ENCODE measurements at regions not wholly inside any gene's neighbourhood (a gene's known extent, or its start where the extent isn't known, plus 50 kb on each side); places are given as distances from the start of the nearest gene placed in this dataset.

GRCh38 chr10:24041834-24042233 lies 167.1 kb upstream of the KIAA1217 start:
- no peak for DNase-seq

- no peak for DNase-seq
Measured at GRCh38 chr10:24042884-24043283, 166.1 kb upstream of the KIAA1217 start.

GRCh38 chr10:24046060-24046459 lies 162.9 kb upstream of the KIAA1217 start:
- DNase-seq, result no peak

- DNase-seq, result no peak
Measured at GRCh38 chr10:24047176-24047575, 161.8 kb upstream of the KIAA1217 start.

GRCh38 chr10:24054421-24054820 lies 154.5 kb upstream of the KIAA1217 start:
- no peak for DNase-seq

- no peak for DNase-seq
Measured at GRCh38 chr10:24080207-24080606, 128.7 kb upstream of the KIAA1217 start.

GRCh38 chr10:24086296-24087086 lies 122.4 kb upstream of the KIAA1217 start:
- DNase-seq, result no peak

- no peak for DNase-seq
Measured at GRCh38 chr10:24091256-24091655, 117.7 kb upstream of the KIAA1217 start.

GRCh38 chr10:24096281-24096680 lies 112.7 kb upstream of the KIAA1217 start:
- DNase-seq, result no peak

GRCh38 chr10:24097751-24098207 lies 111.2 kb upstream of the KIAA1217 start:
- no peak for DNase-seq

- no peak for DNase-seq
Measured at GRCh38 chr10:24104895-24105294, 104.0 kb upstream of the KIAA1217 start.

GRCh38 chr10:24113901-24114300 lies 95.0 kb upstream of the KIAA1217 start:
- DNase-seq, result no peak

GRCh38 chr10:24114556-24114955 lies 94.4 kb upstream of the KIAA1217 start:
- no peak for DNase-seq

- no peak for DNase-seq
Measured at GRCh38 chr10:24115403-24115802, 93.5 kb upstream of the KIAA1217 start.

- DNase-seq, result no peak
Measured at GRCh38 chr10:24118246-24118645, 90.7 kb upstream of the KIAA1217 start.

GRCh38 chr10:24119896-24120295 lies 89.0 kb upstream of the KIAA1217 start:
- DNase-seq, result no peak

GRCh38 chr10:24120646-24121045 lies 88.3 kb upstream of the KIAA1217 start:
- no peak for DNase-seq

- DNase-seq, result no peak
Measured at GRCh38 chr10:24127516-24127915, 81.4 kb upstream of the KIAA1217 start.

- no peak for DNase-seq
Measured at GRCh38 chr10:24128066-24128730, 80.7 kb upstream of the KIAA1217 start.

GRCh38 chr10:24132741-24133140 lies 76.2 kb upstream of the KIAA1217 start:
- no peak for DNase-seq

- DNase-seq, result peak; percentile 40
Measured at GRCh38 chr10:24133835-24134234, 75.1 kb upstream of the KIAA1217 start.

- DNase-seq, result no peak
Measured at GRCh38 chr10:24136070-24136469, 72.9 kb upstream of the KIAA1217 start.

GRCh38 chr10:24147321-24147720 lies 61.6 kb upstream of the KIAA1217 start:
- DNase-seq, result no peak

- DNase-seq, result no peak
Measured at GRCh38 chr10:24149640-24150039, 59.3 kb upstream of the KIAA1217 start.

All from DMS79 (cell line).